Hypothalamus (tissue), 51 donors: ENCODE measurements at regions not wholly inside any gene's neighbourhood (a gene's known extent, or its start where the extent isn't known, plus 50 kb on each side); places are given as distances from the start of the nearest gene placed in this dataset.

Experiments
- DNase-seq, 51 donors: peaks; one replicate each; lab custom pipeline; 2025; lab: John Stamatoyannopoulos, UW

GRCh38 chr7:55690-56248 lies 136.6 kb upstream of the FAM20C start:
- DNase-seq: no peak

DNA sequence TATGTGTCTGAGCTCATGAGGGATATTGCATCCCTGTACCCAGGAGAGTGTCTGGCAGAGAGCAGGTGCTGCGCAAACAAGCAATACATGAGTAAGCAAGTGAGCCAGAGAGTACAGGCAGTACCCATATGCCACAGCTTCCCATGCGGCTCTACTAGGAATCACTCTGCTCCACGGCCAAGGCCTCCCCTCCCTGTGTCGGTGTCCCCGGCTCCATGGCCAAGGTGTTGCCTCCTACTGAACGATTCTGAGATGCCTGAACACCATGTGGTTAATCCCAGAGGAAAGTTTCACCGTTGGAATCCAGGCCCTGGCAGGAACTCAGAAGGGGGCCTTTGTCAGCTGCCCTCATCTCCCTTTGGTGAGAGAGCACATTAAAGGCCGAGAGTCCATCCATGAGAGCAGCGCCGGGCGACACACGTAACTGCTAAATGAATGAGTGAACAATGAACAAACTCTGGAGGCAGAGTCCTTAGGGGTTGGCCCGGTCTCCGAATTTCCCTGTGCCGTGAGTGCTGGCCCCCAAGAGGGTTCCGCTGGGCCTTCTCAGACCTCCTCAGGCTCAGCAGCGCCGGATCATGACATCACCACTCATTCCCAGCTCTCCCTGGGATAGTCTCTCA lies 136.0 kb upstream of the FAM20C start:
- no peak for DNase-seq

- DNase-seq: no peak
These were observed 135.3 kb upstream of the FAM20C start for GRCh38 chr7:57071-57470.

- DNase-seq: no peak
These were observed 134.7 kb upstream of the FAM20C start for GRCh38 chr7:57482-58255.

DNA sequence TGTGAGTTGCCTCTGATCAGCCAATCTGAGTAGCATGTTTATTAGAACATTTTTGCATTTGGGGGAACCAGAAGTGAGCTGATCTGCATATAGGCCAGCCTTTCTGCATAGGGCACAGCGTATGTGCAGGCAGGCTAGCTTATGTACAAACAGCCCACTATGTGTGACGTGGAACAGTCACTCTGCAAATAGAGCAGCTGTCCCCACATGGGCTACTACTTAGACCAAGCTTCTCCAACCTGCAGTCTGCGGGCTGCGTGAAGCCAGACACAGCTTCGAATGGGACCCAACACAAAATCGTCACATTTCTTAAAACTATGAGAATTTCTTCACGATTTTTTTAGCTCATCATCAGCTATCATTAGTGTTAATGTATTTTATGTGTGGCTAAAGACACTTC lies 134.1 kb upstream of the FAM20C start:
- DNase-seq: no peak

DNA sequence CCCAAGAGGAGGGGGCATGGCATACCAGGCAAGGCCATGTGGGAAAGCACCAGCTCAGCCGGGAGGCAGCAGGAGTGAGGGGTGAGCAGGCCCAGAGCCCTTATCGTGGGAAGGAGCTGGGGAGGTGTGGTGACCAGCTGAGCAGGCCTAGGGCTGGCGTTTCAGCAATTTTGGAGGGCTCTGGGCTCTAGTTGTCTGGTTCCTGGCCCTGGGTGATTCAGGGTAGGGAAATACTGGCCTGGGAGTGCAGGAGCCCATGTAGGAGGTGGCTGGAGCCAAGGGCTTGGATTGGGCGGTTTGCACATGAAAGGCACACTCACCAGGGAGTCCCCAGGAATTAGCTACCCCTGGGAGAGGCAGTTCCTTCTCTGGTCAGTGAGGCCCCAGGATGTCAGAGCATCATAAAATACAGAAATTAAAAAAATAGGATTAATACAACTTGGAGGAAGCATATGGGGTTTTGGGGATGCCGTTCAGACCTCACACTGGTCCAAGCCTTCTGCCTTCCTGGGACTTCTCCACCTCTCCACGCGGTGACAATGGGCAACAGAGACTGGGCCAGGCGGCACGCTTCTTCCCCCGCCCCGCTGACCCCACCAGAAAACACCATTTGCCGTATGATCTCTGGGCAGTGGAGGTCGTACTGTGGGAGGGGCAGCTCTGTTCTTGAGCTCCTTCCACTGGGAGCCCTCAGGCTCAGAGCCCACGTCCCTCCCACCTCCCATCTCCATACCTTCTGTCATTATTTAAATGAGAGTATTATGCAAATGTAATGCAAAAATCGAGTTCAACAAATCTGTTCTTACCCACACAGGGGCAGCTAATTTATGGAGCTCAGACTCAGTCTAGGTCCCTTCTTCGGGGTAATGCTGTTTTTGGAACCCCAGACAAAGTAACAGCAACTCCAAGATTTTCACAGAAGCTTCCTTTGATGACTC lies 133.0 kb upstream of the FAM20C start:
- no peak for DNase-seq

DNA sequence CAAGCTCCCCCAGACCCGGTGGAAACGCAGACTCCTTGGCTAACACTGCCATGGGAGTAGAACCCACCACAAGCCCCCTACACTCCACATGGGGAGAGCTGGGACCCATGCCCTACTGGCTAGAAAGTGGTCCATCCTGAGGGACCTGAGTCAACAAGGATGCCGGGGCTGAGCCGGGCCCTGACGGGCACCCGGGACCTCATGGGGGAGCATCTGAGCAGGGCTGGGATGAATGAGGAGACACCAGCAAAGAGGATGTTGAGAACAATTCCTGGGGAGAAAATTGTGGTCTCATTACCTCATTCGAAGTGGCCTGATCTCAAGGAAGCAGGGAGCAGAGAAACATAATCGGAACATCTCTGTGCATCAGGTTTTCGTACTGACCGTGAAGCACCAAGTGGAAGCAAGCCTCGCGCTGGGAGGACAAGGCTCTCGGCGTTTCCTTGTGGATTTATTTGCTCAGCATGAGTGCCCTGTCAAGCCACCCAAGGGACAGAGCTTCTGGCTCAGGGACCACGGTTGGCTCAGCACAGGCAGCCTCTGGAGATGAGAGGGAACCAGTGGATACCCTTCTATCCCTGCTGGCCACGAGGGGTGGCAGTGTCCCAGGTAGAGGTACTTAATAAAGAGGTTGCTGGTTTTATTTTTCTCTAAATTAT lies 132.2 kb upstream of the FAM20C start:
- no peak for DNase-seq

GRCh38 chr7:60706-61105 lies 131.7 kb upstream of the FAM20C start:
- no peak for DNase-seq

DNA sequence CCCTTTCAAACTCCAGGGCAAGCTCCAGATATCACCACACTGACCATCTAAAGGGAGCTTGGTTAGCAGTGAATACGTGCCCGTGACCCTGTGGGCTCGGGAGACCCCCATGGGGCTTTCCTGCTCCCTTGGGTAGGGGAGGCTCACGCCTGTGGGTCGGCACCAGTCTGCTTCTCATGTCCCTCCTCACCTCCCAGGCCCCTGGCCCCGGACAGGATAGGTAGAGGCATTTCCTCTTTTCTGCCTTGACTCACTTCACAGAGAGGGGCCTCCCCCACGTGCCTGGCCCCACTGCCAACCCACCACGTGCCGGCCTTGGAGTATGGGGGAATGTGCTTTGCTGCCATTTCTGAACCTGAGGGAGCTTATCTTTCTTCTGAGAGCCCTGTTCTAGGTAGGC lies 131.3 kb upstream of the FAM20C start:
- no peak for DNase-seq

GRCh38 chr7:61576-62360 lies 130.6 kb upstream of the FAM20C start:
- no peak for DNase-seq

- DNase-seq: no peak
These were observed 129.8 kb upstream of the FAM20C start for GRCh38 chr7:62361-63116.

DNA sequence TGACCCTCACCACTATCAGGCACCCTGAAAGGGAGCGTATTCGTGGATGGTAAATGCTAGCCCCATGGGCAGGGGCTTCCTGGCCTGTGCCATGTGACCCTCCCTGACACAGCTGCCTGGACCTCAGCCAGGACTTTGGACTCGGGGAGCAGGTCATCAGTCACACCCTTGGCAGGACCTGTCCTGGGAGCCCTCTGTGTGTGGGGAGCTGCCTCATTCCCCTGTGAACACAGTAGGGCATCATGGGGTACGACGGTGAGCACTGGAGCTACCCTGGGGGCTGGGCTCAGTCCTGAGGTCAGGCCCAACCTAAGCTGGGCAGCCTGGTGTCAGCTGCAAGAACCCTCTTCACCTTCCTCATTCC lies 129.3 kb upstream of the FAM20C start:
- no peak for DNase-seq

GRCh38 chr7:63521-64021 lies 128.8 kb upstream of the FAM20C start:
- peak in 1 of 51 donors; percentile 44 for DNase-seq

- peak in 39 of 51 donors; percentile 6 to 79 (median 44) for DNase-seq
These were observed 128.1 kb upstream of the FAM20C start for GRCh38 chr7:64098-64915.

GRCh38 chr7:64916-65341 lies 127.4 kb upstream of the FAM20C start:
- DNase-seq: peak in 1 of 51 donors; percentile 12

DNA sequence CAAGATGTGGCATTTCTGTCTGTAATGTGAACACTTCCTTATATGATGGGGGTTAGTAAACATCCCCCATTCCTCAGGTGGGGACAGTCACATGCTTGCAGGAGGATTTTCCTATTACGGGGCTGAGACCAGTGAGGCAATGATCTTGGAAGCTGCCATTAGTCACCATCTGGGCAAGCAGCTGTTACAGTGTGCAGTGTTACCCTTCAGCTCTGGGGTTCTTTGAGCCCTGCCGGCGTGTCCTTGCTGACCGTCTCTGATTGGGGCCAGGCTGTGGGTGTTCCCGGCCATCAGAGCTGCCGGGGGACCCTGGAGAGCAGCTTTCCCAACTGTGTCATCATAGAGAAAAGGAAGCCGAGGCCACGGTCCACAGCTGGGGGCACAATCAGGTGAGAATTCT lies 126.8 kb upstream of the FAM20C start:
- DNase-seq: no peak

DNA sequence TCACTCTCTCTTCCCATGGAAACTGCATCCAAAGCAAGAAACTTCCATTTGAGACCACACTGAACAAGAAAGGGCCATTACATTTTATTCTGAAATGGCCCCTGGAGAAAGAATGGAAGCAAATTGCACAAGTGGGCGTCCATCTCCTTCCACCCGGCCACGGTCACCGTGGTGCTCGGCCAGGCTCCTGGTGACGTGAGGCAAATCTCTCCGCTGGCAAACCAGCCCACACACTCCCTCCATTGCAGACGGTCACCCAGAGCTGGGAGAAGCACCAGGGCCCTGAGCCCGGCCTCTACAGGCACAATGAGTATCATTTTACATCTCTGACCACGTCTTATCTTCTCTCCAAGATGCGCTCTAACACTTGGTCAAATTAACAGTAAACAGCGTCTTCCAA lies 126.1 kb upstream of the FAM20C start:
- DNase-seq: no peak

GRCh38 chr7:66741-67140 lies 125.6 kb upstream of the FAM20C start:
- no peak for DNase-seq
